AG04450 (cell line): ENCODE measurements at regions not wholly inside any gene's neighbourhood (a gene's known extent, or its start where the extent isn't known, plus 50 kb on each side); places are given as distances from the start of the nearest gene placed in this dataset.
"Not testable (repeated sequence)": the region's sequence is repeated elsewhere in the genome, so short reads cannot be mapped to it uniquely, and the experiment has no call there.

Source experiments
- CTCF ChIA-PET: fragments of 300-600, 350-600 bp; formaldehyde crosslinking; extraction: SDS; loops from one replicate; lab custom pipeline; 2022; ENCODE audit warnings: antibody characterized with exemption, inconsistent platforms; lab: Charles Lee
- POLR2A ChIA-PET: fragments of 350-600 bp; formaldehyde crosslinking; extraction: SDS; loops from one replicate; lab custom pipeline; 2021; ENCODE audit warnings: antibody characterized with exemption, inconsistent platforms; lab: Yijun Ruan, JAX
- DNase-seq: peaks from one replicate; pipeline ENCODE4 v3.0.0-alpha.2; 2011; ENCODE audit warnings: low read depth, low spot score
- H3K27ac ChIP-seq: one replicate; pipeline ENCODE4 v1.5.1; 2012; ENCODE audit warnings: low read depth, low read length, control low read depth
- H3K27me3 ChIP-seq: one replicate; pipeline ENCODE4 v1.6.0; 2012; ENCODE audit warnings: low read length; ENCODE audit not compliant: control insufficient read depth, insufficient read depth
- H3K4me3 ChIP-seq: 2 replicates; pipeline ENCODE4 v1.5.1; 2011; ENCODE audit warnings: mild to moderate bottlenecking, low read depth, low read length, control low read depth
- H3K9me3 ChIP-seq: 2 replicates; pipeline ENCODE4 v1.5.1; 2012; ENCODE audit warnings: low read length; ENCODE audit not compliant: control insufficient read depth, insufficient read depth
- CTCF ChIP-seq: IDR thresholded peaks from 2 replicates; pipeline ENCODE4 v1.5.1; 2011; ENCODE audit warnings: low read depth, low read length, control low read depth, inconsistent platforms

- no peak overlapping the region for H3K4me3 ChIP-seq
- H3K27me3 ChIP-seq, result no peaks in the 10 kb centered on the region
- ChIA-PET POLR2A (no interaction called here), CTCF (no interaction called here)
- no peak overlapping the region for H3K27ac ChIP-seq
- no peak for TF ChIP-seq CTCF
- peaks cover 14% of the 10 kb centered on the region for H3K9me3 ChIP-seq
- DNase-seq, result no peak
Measured at GRCh38 chr16:61128545-61129323, 907.5 kb downstream of the CDH8 start.

- DNase-seq, result no peak
- no peaks in the 10 kb centered on the region; the same call in 1 of the 2 replicates for H3K9me3 ChIP-seq
- no peak overlapping the region for H3K27ac ChIP-seq
- CTCF ChIA-PET, result no interaction called here
- no peaks in the 10 kb centered on the region for H3K27me3 ChIP-seq
- POLR2A ChIA-PET, result no interaction called here
- TF ChIP-seq CTCF, result no peak
- H3K4me3 ChIP-seq, result no peak overlapping the region
Measured at GRCh38 chr16:61105544-61105943, 930.7 kb downstream of the CDH8 start.

GRCh38 chr16:61098505-61098904 is 937.7 kb downstream of the CDH8 start:
- ChIA-PET POLR2A (no interaction called here), CTCF (no interaction called here)
- H3K4me3 ChIP-seq, result no peak overlapping the region
- DNase-seq, result no peak
- H3K27me3 ChIP-seq, result no peaks in the 10 kb centered on the region
- TF ChIP-seq CTCF, result no peak
- H3K27ac ChIP-seq, result no peak overlapping the region
- H3K9me3 ChIP-seq, result no peaks in the 10 kb centered on the region; the same call in 1 of the 2 replicates

DNA sequence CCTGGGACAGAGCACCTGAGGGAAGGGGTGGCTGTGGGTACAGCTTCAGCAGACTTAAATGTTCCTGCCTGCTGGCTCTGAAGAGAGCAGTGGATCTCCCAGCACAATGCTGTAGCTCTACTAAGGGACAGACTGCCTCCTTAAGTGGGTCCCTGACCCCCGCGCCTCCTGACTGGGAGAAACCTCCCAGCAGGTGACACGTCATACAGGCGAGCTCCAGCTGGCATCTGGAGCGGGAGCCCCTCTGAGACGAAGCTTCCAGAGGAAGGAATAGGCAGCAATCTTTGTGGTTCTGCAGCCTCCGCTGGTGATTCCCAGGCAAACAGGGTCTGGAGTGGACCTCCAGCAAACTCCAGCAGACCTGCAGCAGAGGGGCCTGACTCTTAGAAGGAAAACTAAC is 944.9 kb downstream of the CDH8 start:
- H3K27ac ChIP-seq, CTCF ChIA-PET, DNase-seq, H3K4me3 ChIP-seq, H3K27me3 ChIP-seq, POLR2A ChIA-PET: not testable (repeated sequence)
- peaks cover 14% of the 10 kb centered on the region for H3K9me3 ChIP-seq

DNA sequence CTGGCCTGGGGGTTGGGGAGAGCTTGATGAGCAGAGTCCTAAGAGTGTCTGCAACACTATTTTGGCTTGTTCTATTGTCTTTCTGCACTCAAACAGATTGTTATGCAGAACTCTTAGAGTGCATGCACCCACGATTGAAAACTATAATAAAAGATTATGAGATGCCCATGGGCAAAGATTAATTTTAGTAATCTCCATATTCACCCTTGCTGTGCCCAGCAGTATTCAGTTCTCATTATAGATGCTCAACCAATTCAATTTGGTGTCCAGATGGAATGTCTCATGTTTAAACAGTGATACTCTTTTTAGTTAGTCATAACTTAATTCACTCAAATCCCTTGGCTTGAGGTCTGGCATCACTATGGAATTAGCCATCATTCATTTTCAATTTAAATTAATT is 952.5 kb downstream of the CDH8 start:
- ChIA-PET POLR2A (no interaction called here), CTCF (no interaction called here)
- H3K9me3 ChIP-seq, result peaks cover 3% of the 10 kb centered on the region; the same call in 1 of the 2 replicates
- no peak overlapping the region for H3K4me3 ChIP-seq
- H3K27ac ChIP-seq, result no peak overlapping the region
- no peaks in the 10 kb centered on the region for H3K27me3 ChIP-seq
- TF ChIP-seq CTCF, result no peak
- DNase-seq, result no peak
